ENCODE measurements at regions not wholly inside any gene's neighbourhood (a gene's known extent, or its start where the extent isn't known, plus 50 kb on each side); places are given as distances from the start of the nearest gene placed in this dataset.
"Not testable (repeated sequence)": the region's sequence is repeated elsewhere in the genome, so short reads cannot be mapped to it uniquely, and the experiment has no call there.

GRCh38 chr14:52202151-52202550 is 65.3 kb upstream of the PTGDR start:
- DNase-seq (ENCODE audit: low spot score) = no peak

GRCh38 chr14:52190337-52190931 is 77.1 kb upstream of the PTGDR start:
- no peak for DNase-seq (ENCODE audit: low spot score)

DNA sequence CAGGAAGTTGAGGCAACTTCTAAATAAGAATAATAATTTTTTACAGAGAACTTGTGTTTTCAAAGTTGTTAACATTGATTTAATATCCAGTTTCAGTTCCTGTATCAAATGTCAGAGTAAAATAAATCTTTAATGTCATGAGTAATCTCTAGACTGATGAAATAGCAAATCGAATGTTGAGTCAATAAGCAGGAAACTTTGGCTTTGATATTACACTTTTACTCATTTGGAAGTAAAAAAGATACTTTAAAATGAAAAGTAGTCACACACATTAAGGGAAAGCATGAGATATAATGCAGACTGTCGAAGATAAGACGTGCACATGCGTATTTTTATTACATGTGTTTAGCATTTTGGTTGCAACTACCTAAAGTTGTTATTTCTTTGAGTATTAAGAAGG is 78.2 kb upstream of the PTGDR start:
- DNase-seq (ENCODE audit: low spot score) = no peak

DNA sequence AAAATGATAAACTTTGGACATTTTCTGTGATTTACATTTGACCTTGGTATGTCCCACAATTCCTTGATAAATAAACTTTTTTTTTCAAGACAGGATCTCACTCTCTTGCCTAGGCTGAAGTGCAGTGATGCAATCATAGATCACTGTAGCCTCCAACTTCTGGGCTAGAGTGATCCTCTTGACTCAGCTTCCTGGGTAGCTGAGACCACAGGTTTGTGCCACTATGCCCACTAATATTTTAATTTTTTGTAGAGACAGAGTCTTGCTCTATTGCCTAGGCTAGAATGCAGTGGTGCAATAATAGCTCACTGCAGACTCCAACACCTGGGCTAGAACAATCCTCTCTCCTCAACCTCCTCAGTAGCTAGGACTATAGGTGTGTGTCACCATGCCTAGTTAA is 79.1 kb upstream of the PTGDR start:
- no peak for DNase-seq (ENCODE audit: low spot score)

DNA sequence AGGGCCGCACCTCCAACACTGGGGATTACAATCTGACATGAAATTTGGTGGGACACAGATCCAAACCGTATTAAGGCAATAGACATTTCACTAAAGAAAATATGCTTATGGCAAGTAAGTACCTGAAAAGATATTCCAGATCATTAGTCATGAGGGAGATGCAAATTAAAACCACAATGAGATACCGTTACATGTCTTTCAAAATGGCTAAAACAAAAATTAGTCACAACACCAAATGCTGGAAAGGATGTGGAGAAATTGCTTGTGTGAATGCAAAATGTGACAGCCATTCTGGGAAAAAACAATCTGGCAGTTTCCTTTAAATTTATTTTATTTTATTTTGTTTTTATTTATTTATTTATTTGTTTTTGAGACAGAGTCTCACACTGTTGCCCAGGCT is 82.3 kb upstream of the PTGDR start:
- DNase-seq (ENCODE audit: low spot score) = no peak

DNA sequence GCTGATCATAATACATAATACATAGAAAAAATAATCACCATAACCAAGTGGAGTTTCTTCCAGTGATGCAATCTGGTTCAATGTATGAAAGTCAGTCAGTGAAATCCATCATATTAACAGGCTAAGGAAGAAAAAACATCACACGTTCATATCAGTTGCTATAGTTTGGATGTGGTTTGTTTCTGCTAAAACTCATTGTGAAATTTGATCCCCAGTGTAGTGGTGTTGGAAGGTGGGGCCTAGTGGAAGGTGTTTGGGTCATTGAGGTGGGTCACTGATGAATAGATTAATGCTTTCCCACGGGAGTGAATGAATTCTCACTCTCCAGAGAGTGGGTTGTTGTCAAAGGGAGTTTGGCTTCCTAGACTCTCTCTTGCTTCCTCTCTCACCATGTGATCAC is 84.6 kb upstream of the PTGDR start:
- no peak for DNase-seq (ENCODE audit: low spot score)

GRCh38 chr14:52179141-52179790 is 88.2 kb upstream of the PTGDR start:
- no peak for DNase-seq (ENCODE audit: low spot score)

DNA sequence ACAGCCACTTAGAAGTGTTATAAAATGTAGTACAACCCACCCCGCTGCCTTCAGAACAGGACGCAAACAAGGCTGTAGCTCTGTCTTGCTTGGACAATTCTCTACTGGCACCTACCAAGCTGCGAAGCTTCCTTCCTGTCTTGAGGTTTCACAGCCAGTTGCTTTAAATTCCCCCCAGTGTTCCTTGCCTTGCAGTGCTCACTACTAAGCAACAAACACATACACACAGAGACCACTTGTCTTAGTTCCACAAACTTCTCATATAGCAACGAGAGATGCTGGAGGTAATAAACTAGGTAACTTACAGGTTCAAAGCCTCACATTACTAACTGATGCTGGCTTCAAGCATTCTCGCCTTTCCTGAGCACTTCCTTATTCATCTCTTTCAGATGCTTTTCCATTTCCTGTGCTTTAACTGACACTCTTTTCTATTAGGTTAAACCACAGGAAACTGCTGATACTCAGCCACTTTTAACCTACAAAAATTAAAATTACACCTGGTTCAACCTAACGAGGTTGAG is 91.5 kb upstream of the PTGDR start:
- DNase-seq (ENCODE audit: low spot score) = no peak

DNA sequence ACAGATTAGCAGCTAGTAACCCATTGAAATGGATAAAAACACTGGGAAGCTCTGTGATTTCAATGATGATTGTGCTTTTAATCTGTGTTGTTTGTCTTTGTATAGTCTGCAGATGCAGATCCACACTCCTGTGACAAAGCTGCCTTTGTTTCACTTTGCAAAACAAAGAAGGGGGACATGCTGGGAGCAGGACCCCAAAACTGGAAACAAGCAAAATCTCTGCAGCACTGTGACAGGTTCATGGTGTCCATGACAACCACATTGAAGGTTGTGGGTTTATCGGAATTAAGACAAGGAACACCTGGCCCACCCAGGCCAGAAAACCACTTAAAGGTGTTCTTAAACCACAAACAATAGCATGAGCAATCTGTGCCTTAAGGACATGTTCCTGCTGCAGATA is 95.6 kb upstream of the PTGDR start:
- not testable (repeated sequence) for DNase-seq (ENCODE audit: low spot score)

DNA sequence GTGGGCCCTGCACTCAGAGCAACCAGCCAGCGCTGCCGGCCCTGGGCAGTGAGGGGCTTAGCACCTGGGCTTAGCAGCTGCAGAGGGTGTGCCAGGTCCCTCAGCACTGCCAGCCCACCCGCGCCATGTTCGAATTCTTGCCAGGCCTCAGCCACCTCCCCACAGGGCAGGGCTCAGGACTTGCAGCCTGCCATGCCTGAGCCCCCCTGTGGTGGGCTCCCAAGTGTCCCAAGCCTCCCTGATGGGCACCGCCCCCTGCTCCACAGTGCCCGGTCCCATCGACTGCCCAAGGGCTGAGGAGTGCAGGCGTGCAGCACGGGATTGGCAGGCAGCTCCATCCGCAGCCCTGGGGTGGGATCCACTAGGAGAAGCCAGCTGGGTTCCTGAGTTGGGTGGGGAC is 98.0 kb upstream of the NID2 start:
- DNase-seq (ENCODE audit: low spot score) = no peak

GRCh38 chr14:52155651-52156213 is 86.9 kb upstream of the NID2 start:
- no peak for DNase-seq (ENCODE audit: low spot score)

GRCh38 chr14:52154992-52155650 is 86.3 kb upstream of the NID2 start:
- no peak for DNase-seq (ENCODE audit: low spot score)

DNA sequence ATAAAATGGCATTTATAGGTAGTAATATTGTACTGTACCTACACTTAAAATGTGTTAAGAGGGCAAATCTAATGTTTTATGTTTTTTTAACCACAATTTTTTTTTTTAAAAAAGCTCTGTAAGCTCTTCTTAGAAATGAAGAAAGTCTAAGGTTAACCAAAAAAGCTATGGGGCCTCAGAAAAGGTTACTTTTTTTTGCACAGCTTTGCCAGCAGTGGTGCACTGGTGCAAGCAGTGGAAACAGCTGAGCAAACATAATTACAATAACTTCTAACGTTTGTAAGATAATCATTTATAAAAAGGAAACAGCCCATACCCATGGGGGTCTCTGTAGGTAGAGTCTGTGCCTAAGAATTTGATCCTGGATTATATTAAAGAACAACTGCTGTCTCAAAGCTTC is 85.1 kb upstream of the NID2 start:
- no peak for DNase-seq (ENCODE audit: low spot score)

- no peak for DNase-seq (ENCODE audit: low spot score)
Measured at GRCh38 chr14:52150162-52150561, 81.3 kb upstream of the NID2 start.

DNA sequence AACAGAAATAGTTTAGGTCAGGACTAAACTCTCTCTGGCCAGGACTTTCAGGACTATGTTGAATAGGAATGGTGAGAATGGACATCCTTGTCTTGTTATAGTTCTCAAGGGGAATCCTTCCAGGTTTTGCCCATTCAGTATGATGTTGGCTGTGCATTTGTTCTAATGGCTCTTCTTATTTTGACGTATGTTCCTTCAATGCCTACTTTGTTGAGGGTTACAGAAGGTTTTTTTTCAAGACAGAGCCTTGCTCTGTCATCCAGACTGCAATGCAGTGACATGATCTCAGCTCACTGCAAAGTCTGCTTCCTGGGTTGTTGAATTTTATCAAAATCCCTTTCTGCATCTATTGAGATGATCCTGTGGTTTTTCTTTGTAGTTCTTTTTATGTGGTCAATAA is 79.5 kb upstream of the NID2 start:
- no peak for DNase-seq (ENCODE audit: low spot score)

- no peak for DNase-seq (ENCODE audit: low spot score)
Measured at GRCh38 chr14:52146504-52146903, 77.6 kb upstream of the NID2 start.

- DNase-seq (ENCODE audit: low spot score) = not testable (repeated sequence)
Measured at GRCh38 chr14:52144099-52144498, 75.2 kb upstream of the NID2 start.

DNA sequence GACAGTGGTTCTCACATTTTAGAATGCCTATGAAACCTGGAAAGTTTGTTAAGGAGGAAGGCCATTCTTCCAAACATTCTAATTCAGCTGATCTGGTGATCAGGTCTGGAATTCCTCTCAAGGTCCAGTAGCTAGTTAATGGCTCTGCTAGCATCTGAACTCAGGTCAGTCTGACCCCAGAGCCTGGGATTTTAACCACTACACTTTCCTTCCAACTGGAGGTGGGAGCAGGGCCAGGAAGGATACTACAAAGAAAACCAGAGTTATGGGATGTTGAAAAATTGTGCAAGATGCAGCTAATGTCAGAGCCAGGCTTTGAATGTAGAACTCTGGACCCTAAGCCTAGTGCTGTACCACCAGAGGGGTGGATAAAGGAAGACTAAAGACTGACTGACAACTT is 73.6 kb upstream of the NID2 start:
- DNase-seq (ENCODE audit: low spot score) = no peak

DNA sequence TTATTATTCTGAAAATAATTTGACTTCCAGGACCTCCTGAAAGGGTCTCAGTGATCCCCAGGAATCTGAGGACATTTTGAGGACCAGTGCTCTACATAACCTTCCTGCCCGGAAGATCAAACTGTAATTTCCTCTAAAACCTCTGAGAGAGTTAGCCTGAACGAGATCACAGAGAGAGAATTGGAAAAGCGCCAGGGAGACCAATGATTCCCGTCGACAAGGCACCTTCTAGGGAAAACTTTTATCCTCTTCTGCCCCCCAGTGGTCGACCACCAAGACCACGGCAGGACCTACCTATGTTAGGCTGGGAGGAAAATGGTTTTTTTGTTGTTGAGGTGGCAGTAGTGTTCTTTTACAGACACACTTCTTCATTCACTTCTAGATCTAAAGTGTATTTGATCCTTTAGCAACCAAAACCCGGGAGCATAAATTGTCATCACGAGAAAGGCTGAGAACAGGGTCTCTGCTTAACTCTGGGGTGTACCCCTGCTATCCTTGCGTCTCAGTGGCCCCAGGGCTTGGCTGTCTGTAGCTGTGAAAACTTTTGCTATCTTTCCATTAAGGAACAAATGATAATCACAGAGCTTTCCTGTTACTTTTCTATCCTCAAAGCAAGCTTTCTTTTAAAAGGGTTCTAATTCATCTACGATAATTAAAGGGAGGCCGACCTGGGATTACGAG is 62.9 kb upstream of the NID2 start:
- peak; percentile 51 for DNase-seq (ENCODE audit: low spot score)

- DNase-seq (ENCODE audit: low spot score) = no peak
Measured at GRCh38 chr14:52129721-52130120, 60.9 kb upstream of the NID2 start.

GRCh38 chr14:52125885-52126284 is 57.0 kb upstream of the NID2 start:
- DNase-seq (ENCODE audit: low spot score) = no peak
